Tibial nerve (tissue), 4 donors: ENCODE measurements at regions not wholly inside any gene's neighbourhood (a gene's known extent, or its start where the extent isn't known, plus 50 kb on each side); places are given as distances from the start of the nearest gene placed in this dataset.

Experiments used
- CTCF ChIP-seq, 5 experiments: fragments of 200-600 bp in 3 of 5; fragments of 450-650 bp in 2 of 5; sonication (generic) in 3 of 5; IDR thresholded peaks; one replicate each; pipeline ENCODE4 v1.5.1; 2016 to 2019; ENCODE audit warnings: antibody characterized with exemption in 5 of 5, mild to moderate bottlenecking in 3 of 5, moderate library complexity in 2 of 5
- EP300 ChIP-seq, 2 donors: sonication (generic); formaldehyde crosslinking; IDR thresholded peaks; one replicate each; pipeline ENCODE4 v1.6.1; 2017; ENCODE audit warnings: antibody characterized with exemption in 2 of 2, mild to moderate bottlenecking in 1 of 2
- POLR2A ChIP-seq, 2 donors: fragments of 450-650 bp; IDR thresholded peaks; one replicate each; pipeline ENCODE4 v1.6.1; 2017; ENCODE audit warnings: antibody characterized with exemption in 2 of 2, mild to moderate bottlenecking in 2 of 2, moderate library complexity in 2 of 2

GRCh38 chr1:96059276-96059675 is 662.3 kb upstream of the PTBP2 start:
- TF ChIP-seq POLR2A (IDR thresholded peaks at IDR 0.05) = no peak
- TF ChIP-seq CTCF (IDR thresholded peaks at IDR 0.05) = no peak
- no peak for TF ChIP-seq EP300 (IDR thresholded peaks at IDR 0.05)
